Spleen (tissue), 11 donors: ENCODE measurements at regions not wholly inside any gene's neighbourhood (a gene's known extent, or its start where the extent isn't known, plus 50 kb on each side); places are given as distances from the start of the nearest gene placed in this dataset.

Experiments used
- DNase-seq: peaks from one replicate; pipeline ENCODE4 v3.0.0-alpha.2; 2020
- H3K27ac ChIP-seq, 8 donors: fragments of 200-600 bp; sonication (generic) in 7 of 8; 1 replicate in 4 of 8; 2 replicates in 4 of 8; pipeline versions ENCODE4 v1.5.0 to v1.8.0; 2016 to 2021; ENCODE audit warnings: inconsistent platforms in 4 of 8, mild to moderate bottlenecking in 4 of 8, moderate library complexity in 1 of 8
- H3K27me3 ChIP-seq, 7 donors: fragments of 200-600 bp; sonication (generic) in 6 of 7; replicated peaks in 1 of 7; 1 replicate in 4 of 7; 2 replicates in 3 of 7; pipeline versions ENCODE4 v1.5.0 to v1.8.0; 2016 to 2021; ENCODE audit warnings: inconsistent platforms in 3 of 7, mild to moderate bottlenecking in 1 of 7
- H3K36me3 ChIP-seq, 6 donors: fragments of 200-600 bp; sonication (generic) in 5 of 6; 1 replicate in 4 of 6; 2 replicates in 2 of 6; pipeline versions ENCODE4 v1.5.0 to v1.8.0; 2016 to 2021; ENCODE audit warnings: inconsistent platforms in 2 of 6
- H3K4me1 ChIP-seq, 6 donors: fragments of 200-600 bp; sonication (generic) in 5 of 6; 1 replicate in 3 of 6; 2 replicates in 3 of 6; pipeline versions ENCODE4 v1.5.0 to v1.8.0; 2016 to 2021; ENCODE audit warnings: inconsistent platforms in 3 of 6
- H3K4me3 ChIP-seq, 8 donors: fragments of 200-600 bp; sonication (generic) in 7 of 8; 1 replicate in 4 of 8; 2 replicates in 4 of 8; pipeline versions ENCODE4 v1.5.0 to v1.8.0; 2016 to 2021; ENCODE audit warnings: inconsistent platforms in 4 of 8, mild to moderate bottlenecking in 4 of 8, moderate library complexity in 2 of 8
- H3K9me3 ChIP-seq, 8 donors: fragments of 200-600 bp; sonication (generic) in 7 of 8; 1 replicate in 4 of 8; 2 replicates in 4 of 8; pipeline versions ENCODE4 v1.5.0 to v1.8.0; 2016 to 2021; ENCODE audit warnings: inconsistent platforms in 4 of 8
- CTCF ChIP-seq, 11 experiments: fragments of 200-600 bp in 7 of 11; fragments of 450-650 bp in 4 of 11; sonication (generic) in 4 of 11; IDR thresholded peaks in 8 of 11; conservative IDR thresholded peaks in 3 of 11; 1 replicate in 7 of 11; 2 replicates in 4 of 11; pipeline versions ENCODE4 v1.4.0 to v1.8.0; 2016 to 2021; ENCODE audit warnings: antibody characterized with exemption in 11 of 11, inconsistent platforms in 4 of 11, mild to moderate bottlenecking in 1 of 11
- POLR2A ChIP-seq, 3 donors: fragments of 450-650 bp; IDR thresholded peaks; one replicate each; pipeline ENCODE4 v1.5.1; 2017; ENCODE audit warnings: antibody characterized with exemption in 3 of 3, mild to moderate bottlenecking in 1 of 3
- POLR2AphosphoS5 ChIP-seq, 3 donors: sonication (generic); formaldehyde crosslinking; IDR thresholded peaks; one replicate each; pipeline ENCODE4 v1.5.1; 2017; ENCODE audit warnings: antibody characterized with exemption in 3 of 3
- WGBS, 5 donors: extraction: QIAGEN DNeasy Blood & Tissue Kit in 3 of 5; methylation state at CpG; one replicate each; pipeline versions ENCODE4 v1.1.5 to v1.1.7; 2013 to 2018; 5-methylcytosine and 5-hydroxymethylcytosine counted together
- intact Hi-C: fragments of 100-400 bp; cut with DNase I; formaldehyde crosslinking; loops from one replicate; pipeline ENCODE4 v1.15.0; 2023; ENCODE audit warnings: low total_unique reads
- donor health status: healthy with polysubstance abuse.
- donor health status: DM: no; HTN: no; CAD: no; lungs with moderate emphysema.
- donor health status: DM: no; HTN: no; CAD: no.
- donor health status: Bipolar disorder and iron deficiency.
- donor health status: healthy.
- donor health status: DM: no; HTN: no; CAD: no.
- donor health status: DM: yes; HTN: yes; CAD: no.

GRCh38 chr7:18151422-18151821 lies 123.8 kb upstream of the PRPS1L1 start:
- intact Hi-C loops: no loop called here
- DNase-seq: no peak
- Histone ChIP-seq H3K4me1 (peaks cover 0 to 11% (median 2%) of the 10 kb centered on the region in 6 donors), H3K36me3 (no peaks in the 10 kb centered on the region), H3K9me3 (no peaks in the 10 kb centered on the region), H3K27me3 (no peaks in the 10 kb centered on the region), H3K4me3 (no peak overlapping the region), H3K27ac (no peak overlapping the region)
- WGBS, 5 donors: 85 to 98% (median 91%) methylated on average over 1 of the region's 1 CpG
- TF ChIP-seq POLR2AphosphoS5 (IDR thresholded peaks at IDR 0.05) (no peak), CTCF (IDR thresholded peaks at IDR 0.05 in 8 of 11, conservative IDR thresholded peaks at IDR 0.05 in 3 of 11) (no peak)

- Histone ChIP-seq H3K4me3 (no peak overlapping the region), H3K9me3 (no peaks in the 10 kb centered on the region), H3K27ac (no peak overlapping the region), H3K4me1 (peaks cover 0 to 11% (median 2%) of the 10 kb centered on the region in 6 donors), H3K27me3 (no peaks in the 10 kb centered on the region), H3K36me3 (no peaks in the 10 kb centered on the region)
- intact Hi-C loops: no loop called here
- WGBS, 5 donors: 62 to 85% (median 71%) methylated on average over 6 of the region's 6 CpGs
- DNase-seq: no peak
- TF ChIP-seq CTCF (IDR thresholded peaks at IDR 0.05 in 8 of 11, conservative IDR thresholded peaks at IDR 0.05 in 3 of 11): no peak
Measured at GRCh38 chr7:18153183-18153748, 125.6 kb upstream of the PRPS1L1 start.

- Histone ChIP-seq H3K27me3 (no peaks in the 10 kb centered on the region), H3K9me3 (no peaks in the 10 kb centered on the region), H3K36me3 (no peaks in the 10 kb centered on the region), H3K4me1 (peaks cover 0 to 11% (median 2%) of the 10 kb centered on the region in 6 donors), H3K4me3 (no peak overlapping the region), H3K27ac (no peak overlapping the region)
- WGBS, 5 donors: 82 to 88% (median 86%) methylated on average over 5 of the region's 5 CpGs
- intact Hi-C loops: no loop called here
- DNase-seq: no peak
- TF ChIP-seq POLR2AphosphoS5 (IDR thresholded peaks at IDR 0.05) (no peak), POLR2A (IDR thresholded peaks at IDR 0.05) (no peak), CTCF (IDR thresholded peaks at IDR 0.05 in 8 of 11, conservative IDR thresholded peaks at IDR 0.05 in 3 of 11) (no peak)
Measured at GRCh38 chr7:18154726-18155125, 127.1 kb upstream of the PRPS1L1 start.

- WGBS, 5 donors: 87 to 100% (median 100%) methylated on average over 1 of the region's 1 CpG
- H3K27me3 ChIP-seq: no peaks in the 10 kb centered on the region
Measured at GRCh38 chr7:18157233-18157632, 129.6 kb upstream of the PRPS1L1 start.

More at GRCh38 chr7:18157233-18157632, 129.6 kb upstream of the PRPS1L1 start:
- H3K4me3 ChIP-seq: no peak overlapping the region
- intact Hi-C loops: no loop called here
- no peak for TF ChIP-seq POLR2A (IDR thresholded peaks at IDR 0.05)
- no peak for TF ChIP-seq CTCF (IDR thresholded peaks at IDR 0.05 in 8 of 11, conservative IDR thresholded peaks at IDR 0.05 in 3 of 11)
- no peak for TF ChIP-seq POLR2AphosphoS5 (IDR thresholded peaks at IDR 0.05)
- no peak overlapping the region for H3K27ac ChIP-seq
- no peak for DNase-seq
- peaks cover 0 to 19% (median 8%) of the 10 kb centered on the region in 6 donors for H3K4me1 ChIP-seq
- H3K36me3 ChIP-seq: no peaks in the 10 kb centered on the region
- no peaks in the 10 kb centered on the region for H3K9me3 ChIP-seq
